ENCODE measurements at regions not wholly inside any gene's neighbourhood (a gene's known extent, or its start where the extent isn't known, plus 50 kb on each side); places are given as distances from the start of the nearest gene placed in this dataset.

DNA sequence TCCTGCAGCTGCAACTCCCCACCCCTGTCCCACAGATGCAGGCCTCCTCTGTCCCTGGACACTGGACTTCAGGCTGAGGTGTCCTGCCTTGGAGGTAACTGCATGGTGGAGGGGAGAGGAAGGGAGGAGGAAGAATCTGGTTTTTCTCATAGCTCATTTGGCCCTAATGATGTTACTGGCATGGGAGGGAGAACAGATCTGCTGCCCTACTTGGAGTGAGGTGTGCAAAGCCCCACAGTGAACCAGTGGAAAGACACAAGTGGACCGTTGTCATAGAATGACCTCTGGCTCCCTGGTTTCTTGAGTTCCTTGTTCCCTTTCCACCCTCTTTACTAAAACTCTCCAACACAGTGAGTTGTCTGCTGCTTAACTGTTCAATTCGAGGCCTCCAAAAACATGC, 215.9 kb downstream of the BARX2 start:
- DNase-seq: no peak

GRCh38 chr11:129592191-129592590, 216.5 kb downstream of the BARX2 start:
- DNase-seq: no peak

DNA sequence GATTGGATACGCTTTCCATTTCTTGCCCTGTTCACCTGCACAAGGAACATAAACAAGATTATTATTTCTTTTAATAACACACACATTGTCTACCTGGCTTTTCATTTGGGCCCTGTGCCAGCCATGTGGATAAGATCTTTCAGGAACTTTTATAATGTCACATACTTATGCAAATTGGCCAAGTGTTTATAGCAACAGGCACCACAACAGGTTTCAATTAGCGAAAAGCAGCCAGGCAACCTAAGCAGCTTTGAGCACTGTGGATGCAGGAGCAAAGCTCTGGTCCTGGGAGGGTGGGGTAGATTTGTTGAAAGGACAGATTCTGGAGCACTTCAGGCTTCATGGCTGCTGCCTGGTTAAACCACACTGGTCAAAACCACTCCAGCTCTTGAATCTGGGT, 217.4 kb downstream of the BARX2 start:
- no peak for DNase-seq

DNA sequence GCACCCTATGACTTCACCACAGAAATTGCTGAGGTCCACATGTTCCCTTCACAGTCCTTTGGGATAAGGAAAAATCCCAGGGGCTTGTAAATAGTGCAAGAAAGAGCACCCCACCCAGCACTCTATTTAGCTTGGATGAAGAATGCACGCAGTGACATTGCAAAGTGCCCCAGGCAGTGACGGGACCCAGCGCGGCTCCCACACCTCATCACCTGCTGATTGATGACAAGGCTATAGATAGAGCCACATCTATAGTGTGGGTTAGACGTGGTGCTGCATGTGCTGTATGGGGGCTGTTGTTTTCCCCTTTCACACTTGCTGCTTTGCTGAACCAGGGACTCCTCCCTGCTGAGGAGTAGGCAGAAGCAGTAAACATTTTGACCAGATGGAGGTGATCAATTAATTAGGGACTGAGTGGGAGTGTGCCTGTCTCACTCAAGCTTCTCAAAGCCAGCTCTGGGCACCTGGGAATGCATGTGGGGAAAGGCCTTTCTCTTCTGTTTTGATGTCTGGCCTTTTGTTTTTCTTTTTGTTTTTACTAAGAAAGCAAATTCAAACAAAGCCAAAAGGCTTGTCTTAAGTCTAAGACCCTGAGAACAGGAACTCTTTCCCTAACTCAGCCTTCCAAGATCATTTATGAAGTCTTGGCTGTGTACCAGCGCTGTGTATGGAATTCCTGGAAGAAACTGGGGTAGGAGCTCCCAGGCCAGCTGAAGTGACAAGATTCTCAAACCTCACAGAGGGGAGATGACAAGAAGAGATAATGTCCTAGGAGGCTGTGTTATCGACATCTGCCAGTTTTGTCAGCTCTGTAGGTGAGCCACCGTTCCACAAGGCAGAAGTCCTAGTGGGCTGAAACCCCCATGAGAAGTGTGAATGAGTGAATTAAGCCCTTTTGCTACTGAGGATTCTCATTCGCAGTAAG, 219.7 kb downstream of the BARX2 start:
- no peak for DNase-seq

- no peak for DNase-seq
Measured at GRCh38 chr11:129596351-129596750, 219.3 kb upstream of the TMEM45B start.

DNA sequence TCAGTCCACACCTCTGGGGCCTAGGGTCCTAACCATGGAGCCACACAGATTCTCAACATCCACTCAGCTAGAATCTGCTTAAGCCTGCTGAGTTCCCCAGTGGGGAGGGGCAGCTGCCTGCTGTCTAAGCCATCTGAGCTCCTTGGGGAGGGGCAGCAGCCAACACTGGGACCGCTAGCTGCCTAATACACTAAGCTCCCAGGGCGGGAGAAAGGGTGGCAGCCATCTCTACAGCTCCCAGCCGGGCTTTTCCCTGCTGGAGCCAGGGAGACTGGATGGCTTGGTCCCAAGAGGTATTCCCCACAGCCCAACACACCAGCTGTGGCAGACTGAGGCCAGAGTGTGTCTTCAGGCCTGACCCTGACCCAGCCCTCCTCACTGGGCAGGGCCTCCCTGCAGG, 217.3 kb upstream of the TMEM45B start:
- DNase-seq: no peak

DNA sequence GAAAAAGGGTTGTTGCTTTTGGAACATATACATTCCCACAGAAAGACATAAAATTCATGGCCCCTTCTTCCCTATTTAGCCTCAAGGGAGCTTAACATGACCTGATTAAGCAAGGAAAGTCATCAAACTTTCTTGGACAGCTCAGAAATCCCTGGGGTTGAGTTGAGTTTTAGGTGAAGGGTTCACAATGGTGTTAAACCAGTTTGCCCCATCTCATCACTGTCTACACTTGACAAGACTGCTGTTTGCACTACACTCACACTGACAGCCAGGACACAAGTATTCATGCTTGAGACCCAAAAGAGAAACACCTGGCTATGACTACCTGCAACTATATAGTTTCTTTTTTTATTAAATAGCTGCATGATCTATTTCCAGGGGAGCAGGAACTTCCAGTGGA, 209.8 kb upstream of the TMEM45B start:
- no peak for DNase-seq

- no peak for DNase-seq
Measured at GRCh38 chr11:129608711-129609110, 206.9 kb upstream of the TMEM45B start.

DNA sequence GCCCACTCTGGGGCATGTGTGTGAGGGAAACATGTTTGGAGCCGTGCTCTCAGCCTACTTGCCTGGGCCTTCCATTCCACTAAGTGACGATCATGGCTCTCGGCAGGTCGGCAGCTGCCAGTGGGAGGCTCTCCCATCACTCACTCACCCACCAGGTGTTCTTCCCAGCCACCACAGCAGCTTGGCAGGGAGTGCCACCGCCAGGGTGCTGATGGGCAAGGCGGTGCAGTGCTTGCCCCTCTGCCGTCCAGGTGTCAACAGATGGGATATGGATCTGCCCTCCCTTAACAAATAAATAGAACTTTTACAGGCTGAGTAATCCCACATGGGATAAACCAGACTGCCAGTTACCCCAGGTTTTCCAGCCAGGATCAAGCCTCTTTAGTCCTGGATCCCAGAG, 205.5 kb upstream of the TMEM45B start:
- DNase-seq: no peak

GRCh38 chr11:129610545-129610944, 205.1 kb upstream of the TMEM45B start:
- no peak for DNase-seq

- no peak for DNase-seq
Measured at GRCh38 chr11:129611661-129612446, 203.8 kb upstream of the TMEM45B start.

DNA sequence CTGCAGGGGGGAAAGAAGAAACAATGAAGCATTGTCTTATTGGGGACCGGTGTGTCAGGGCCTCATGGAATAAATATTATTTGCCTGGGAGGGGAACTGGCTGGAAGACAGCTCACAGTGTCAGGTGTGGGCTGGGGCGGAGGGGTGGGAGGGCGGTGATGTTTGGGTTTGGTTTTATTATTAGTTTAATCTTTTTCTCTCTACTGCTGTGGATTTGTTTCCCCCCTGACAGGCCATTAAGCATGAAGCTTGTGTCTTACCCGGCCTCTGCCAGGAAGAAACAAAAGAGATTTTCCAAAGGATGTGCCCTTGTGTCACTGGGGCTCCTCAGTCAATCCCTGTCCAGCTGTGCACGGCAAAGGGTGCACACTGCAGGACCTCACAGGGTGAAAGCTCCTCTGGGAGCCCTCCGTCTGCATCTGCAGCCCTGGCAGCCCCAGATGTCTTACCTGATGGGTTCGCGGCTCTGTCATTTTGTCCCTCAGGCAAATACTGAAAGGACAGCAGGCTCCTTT, 203.1 kb upstream of the TMEM45B start:
- no peak for DNase-seq

- no peak for DNase-seq
Measured at GRCh38 chr11:129613071-129613470, 202.6 kb upstream of the TMEM45B start.

- DNase-seq: no peak
Measured at GRCh38 chr11:129614256-129614944, 201.2 kb upstream of the TMEM45B start.

GRCh38 chr11:129618046-129618569, 197.5 kb upstream of the TMEM45B start:
- DNase-seq: no peak

DNA sequence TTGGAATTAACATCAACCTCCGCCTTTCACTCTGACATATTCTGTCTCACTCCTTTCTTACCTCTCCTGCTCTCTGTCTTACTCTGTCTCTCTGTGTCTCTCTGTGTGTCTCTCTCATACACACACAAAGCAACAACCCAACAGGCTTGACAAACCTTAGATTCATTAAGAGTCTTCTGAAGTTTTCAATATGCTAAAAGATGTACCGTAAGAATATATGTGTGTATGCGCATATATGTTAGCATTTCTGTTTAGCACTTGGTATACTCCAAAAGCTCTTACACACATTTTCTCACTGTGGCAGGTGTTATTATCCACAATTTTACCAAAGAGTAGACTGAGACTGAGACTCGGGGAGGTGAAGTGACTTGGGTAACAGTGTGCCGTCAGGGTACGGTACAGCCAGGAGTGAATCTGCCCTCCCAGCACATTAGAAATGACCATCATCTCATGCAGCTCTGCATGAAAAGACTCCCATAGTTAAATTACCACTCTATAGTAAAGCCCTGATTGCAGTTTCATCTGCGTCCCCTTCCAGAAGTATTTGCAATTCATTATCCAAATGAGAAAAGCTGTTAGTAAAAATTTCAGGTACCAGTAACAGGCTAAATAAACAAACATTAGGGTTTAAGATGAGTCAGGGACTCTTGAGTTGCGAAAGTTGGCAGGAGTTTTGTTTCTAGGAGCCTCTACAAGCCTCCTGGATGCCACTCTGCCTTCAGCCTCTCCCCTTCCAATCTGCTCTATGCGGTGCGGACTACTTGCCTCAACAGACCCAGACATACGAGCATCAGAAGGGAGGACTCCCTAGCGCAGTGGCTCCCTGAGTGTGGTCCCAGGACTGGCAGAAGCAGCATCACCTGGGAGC, 195.2 kb upstream of the TMEM45B start:
- DNase-seq: no peak

- DNase-seq: no peak
Measured at GRCh38 chr11:129625930-129626329, 189.7 kb upstream of the TMEM45B start.

- no peak for DNase-seq
Measured at GRCh38 chr11:129631201-129631600, 184.4 kb upstream of the TMEM45B start.

DNA sequence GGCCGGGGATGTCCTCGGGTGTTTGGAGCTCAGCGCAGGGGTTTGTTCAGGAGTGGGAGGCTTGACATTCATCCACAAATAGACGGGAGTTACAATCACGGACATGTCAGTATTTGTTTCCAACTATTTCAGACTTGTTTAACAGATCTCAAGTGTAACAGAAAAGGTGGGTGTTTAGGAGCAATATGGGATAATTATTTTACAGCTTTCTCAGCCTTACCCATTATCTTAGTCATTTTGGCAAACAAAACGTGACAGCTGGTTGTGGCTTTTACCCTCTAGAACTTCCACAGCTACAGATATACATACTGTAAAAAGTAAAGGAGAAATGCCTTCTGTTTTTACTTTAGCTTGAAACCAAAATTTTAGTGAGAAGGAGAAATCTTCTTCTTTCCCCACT, 178.7 kb upstream of the TMEM45B start:
- no peak for DNase-seq

- DNase-seq: no peak
Measured at GRCh38 chr11:129637473-129637872, 178.2 kb upstream of the TMEM45B start.

- DNase-seq: no peak
Measured at GRCh38 chr11:129637983-129638776, 177.5 kb upstream of the TMEM45B start.

Measured in effector CD4-positive, alpha-beta T cell (primary cell).